ENCODE measurements at regions not wholly inside any gene's neighbourhood (a gene's known extent, or its start where the extent isn't known, plus 50 kb on each side); places are given as distances from the start of the nearest gene placed in this dataset.

DNA sequence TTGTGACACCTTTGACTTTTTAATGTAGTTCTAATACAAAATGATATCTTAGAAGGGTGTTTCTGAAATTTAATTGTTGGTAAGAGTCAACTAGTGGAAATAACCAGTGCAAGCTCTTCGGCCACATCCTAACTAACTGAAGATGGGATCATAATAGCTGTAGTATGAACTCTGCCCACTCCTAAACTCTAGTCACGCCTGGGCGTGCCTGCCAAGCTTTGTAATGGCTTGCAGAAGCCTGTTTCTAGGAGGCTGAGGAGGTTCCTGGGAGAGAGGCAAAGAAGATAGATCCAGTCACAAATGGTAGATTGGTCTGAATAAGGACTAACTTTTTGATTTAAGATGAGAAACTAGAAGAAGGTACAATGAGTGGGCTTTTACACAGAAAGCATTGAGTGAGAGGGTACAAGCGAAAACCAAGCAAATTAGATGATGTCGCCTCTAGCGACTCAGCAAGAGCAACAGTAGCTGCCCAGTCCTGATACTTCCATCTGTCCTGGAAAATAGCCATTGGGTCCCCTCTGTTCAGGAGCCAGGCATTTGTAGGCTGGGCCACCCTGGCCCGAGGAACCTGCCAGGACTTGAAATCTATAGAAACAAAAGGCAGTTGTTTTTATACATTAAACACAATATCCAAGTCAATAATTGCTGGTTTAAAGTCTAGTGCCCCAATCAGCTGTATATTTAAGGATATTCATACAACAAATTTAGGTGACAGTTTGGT is 148.8 kb downstream of the SLC38A4 start:
- H2AFZ ChIP-seq (replicated peaks; ENCODE audit: low read length, poor library complexity), result no peak overlapping the region
- H2BK20ac ChIP-seq (ENCODE audit: low read depth, low read length), result peak overlapping the region; percentile 73
- peaks cover 5% of the 10 kb centered on the region for H3K9me1 ChIP-seq (ENCODE audit: insufficient read depth, low read length)
- peak overlapping the region; percentile 85; the same call in 1 of the 2 replicates for H3K18ac ChIP-seq (ENCODE audit: low read depth, low read length)
- no peak overlapping the region for H3K14ac ChIP-seq (replicated peaks; ENCODE audit: low read depth, low read length)
- H3K36me3 ChIP-seq (ENCODE audit: control insufficient read depth, insufficient read depth, low read length), result no peaks in the 10 kb centered on the region
- peaks cover 3% of the 10 kb centered on the region for H3K4me1 ChIP-seq (ENCODE audit: control insufficient read depth, insufficient read depth, low read length)
- H3K4ac ChIP-seq (ENCODE audit: low read depth, low read length), result peak overlapping the region; percentile 60; the same call in 1 of the 2 replicates
- DNase-seq (no peak), ATAC-seq (ENCODE audit: low read depth) (no peak)
- dilution Hi-C loops (cut with HindIII; ENCODE audit: low sequenced_read_pairs, unreplicated experiment), result no loop called here
- H4K91ac ChIP-seq (ENCODE audit: insufficient read depth, low read depth, low read length), result peak overlapping the region; percentile 14; the same call in 1 of the 2 replicates
- peaks cover 0 to 3% of the 10 kb centered on the region in 2 experiments; a peak in 1 of 4 replicates for H3K79me1 ChIP-seq (ENCODE audit: low read depth in 1 of 2, low read length in 2 of 2)
- no peaks in the 10 kb centered on the region for H3K27me3 ChIP-seq (ENCODE audit: control insufficient read depth, insufficient read depth, low read length)
- H3K23ac ChIP-seq (ENCODE audit: low read depth, low read length), result no peak overlapping the region
- H2BK120ac ChIP-seq (ENCODE audit: low read depth, low read length), result peak overlapping the region; percentile 66
- H3K27ac ChIP-seq (ENCODE audit: insufficient read depth, low read length), result no peak overlapping the region
- no peaks in the 10 kb centered on the region for H4K20me1 ChIP-seq (ENCODE audit: insufficient read depth, low read length)
- no peak overlapping the region for H2BK5ac ChIP-seq (ENCODE audit: low read depth, low read length, poor library complexity, severe bottlenecking)
- H3K4me3 ChIP-seq (ENCODE audit: insufficient read depth, low read depth, low read length), result no peak overlapping the region
- 0 out of 2 replicates have a peak overlapping the region, but pooled peaks have one; percentile 55 for H4K5ac ChIP-seq (ENCODE audit: low read depth, low read length)
- TF ChIP-seq POLR2A (IDR thresholded peaks at IDR 0.05; ENCODE audit: low read depth, low read length) (no peak), BHLHE40 (IDR thresholded peaks at IDR 0.05; ENCODE audit: low read depth, low read length) (no peak), MAFK (IDR thresholded peaks at IDR 0.05; ENCODE audit: low read depth, low read length) (no peak), NFE2L2 (IDR thresholded peaks at IDR 0.05; ENCODE audit: low read depth, low read length) (no peak), FOS (IDR thresholded peaks at IDR 0.05; ENCODE audit: low read depth, low read length) (no peak)
- TF ChIP-seq, protein P1, sequence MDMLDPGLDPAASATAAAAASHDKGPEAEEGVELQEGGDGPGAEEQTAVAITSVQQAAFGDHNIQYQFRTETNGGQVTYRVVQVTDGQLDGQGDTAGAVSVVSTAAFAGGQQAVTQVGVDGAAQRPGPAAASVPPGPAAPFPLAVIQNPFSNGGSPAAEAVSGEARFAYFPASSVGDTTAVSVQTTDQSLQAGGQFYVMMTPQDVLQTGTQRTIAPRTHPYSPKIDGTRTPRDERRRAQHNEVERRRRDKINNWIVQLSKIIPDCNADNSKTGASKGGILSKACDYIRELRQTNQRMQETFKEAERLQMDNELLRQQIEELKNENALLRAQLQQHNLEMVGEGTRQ (IDR thresholded peaks at IDR 0.05; ENCODE audit: low read depth, low read length), result no peak
- H3K9ac ChIP-seq (ENCODE audit: low read depth, low read length), result no peak overlapping the region
- intact Hi-C loops (cut with micrococcal nuclease), result loop anchor here (2.0 to 10.0 kb wide), 2 partner anchors 258 to 552 kb away; no protein-coding TSS in a partner anchor
- no CpG with 5 or more reads among the region's 7 CpGs for WGBS, 2 experiments (ENCODE audit: extremely low coverage in 2 of 2, insufficient read length in 1 of 2)
- peak overlapping the region; percentile 26; the same call in 1 of the 3 replicates for H2BK15ac ChIP-seq (ENCODE audit: low read depth, low read length)
- POLR2A ChIA-PET (ENCODE audit: unreplicated experiment), result interaction anchor here (0.6 kb wide), 1 partner anchor 322 kb away, joined by 3 read pairs; no protein-coding TSS in a partner anchor
- in situ Hi-C loops (cut with MboI; ENCODE audit: low sequenced_read_pairs), result loop anchor here (5.0 to 25.0 kb wide), 3 partner anchors 260 to 515 kb away; no protein-coding TSS in a partner anchor
- H3K4me2 ChIP-seq (ENCODE audit: low read depth, low read length), result no peak overlapping the region
- H2AK9ac ChIP-seq (replicated peaks; ENCODE audit: low read depth, low read length, poor library complexity), result no peak overlapping the region
- peak overlapping the region; percentile 48; the same call in 1 of the 2 replicates for H2AK5ac ChIP-seq (ENCODE audit: low read depth, low read length)
- no peaks in the 10 kb centered on the region for H3K9me3 ChIP-seq (ENCODE audit: control insufficient read depth, insufficient read depth, low read length)
- peak overlapping the region in 1 of 2 experiments; percentile 1; a peak in 2 of 4 replicates for H4K8ac ChIP-seq (ENCODE audit: low read depth in 2 of 2, low read length in 2 of 2)
- CTCF ChIA-PET, result interaction anchor here (1.3 to 1.5 kb wide), 2 partner anchors 18 to 552 kb away, joined by 3 to 4 read pairs; no protein-coding TSS in a partner anchor
- no peak overlapping the region for H3K56ac ChIP-seq (ENCODE audit: extremely low read depth, insufficient read depth, low read length)
- BruUV-seq (replicated peaks), result no TSS peak

Data from IMR-90 (cell line).